A549 (cell line): ENCODE measurements at regions not wholly inside any gene's neighbourhood (a gene's known extent, or its start where the extent isn't known, plus 50 kb on each side); places are given as distances from the start of the nearest gene placed in this dataset.

Source experiments
- ATAC-seq, 2 experiments: fragments of 200-7000 bp in 1 of 2; fragments of >200 bp in 1 of 2; cut with Nextera tagmentation in 1 of 2; cut with Tn5 transposase in 1 of 2; 3 replicates each; pipeline versions ENCODE4 v1.8.0 to v1.9.1; 2018 to 2020; ENCODE audit warnings: mild to moderate bottlenecking in 1 of 2, moderate library complexity in 1 of 2
- CTCF ChIA-PET: fragments of 300-600 bp; sonication (Branson Sonifier 250); formaldehyde crosslinking; extraction: SDS; loops from one replicate; lab custom pipeline; 2021; ENCODE audit warnings: antibody characterized with exemption, inconsistent platforms; lab: Yijun Ruan, JAX
- POLR2A ChIA-PET: fragments of 350-600 bp; formaldehyde crosslinking; extraction: SDS; loops from one replicate; lab custom pipeline; 2021; ENCODE audit warnings: antibody characterized with exemption, inconsistent platforms; lab: Yijun Ruan, JAX
- DNase-seq, 2 experiments: peaks; one replicate each; pipeline versions ENCODE4 v3.0.0 to v3.0.0-alpha.2; 2011 to 2016; ENCODE audit warnings: low read depth in 1 of 2, low spot score in 1 of 2
- FAIRE-seq: peaks from 2 replicates; lab custom pipeline; 2011; peaks lifted over from hg19 to GRCh38; lab: Jason Lieb, UNC
- H3K27ac ChIP-seq, 2 experiments: fragments of >200 bp; sonication (Bioruptor Twin); formaldehyde crosslinking; 3 replicates each; pipeline ENCODE4 v1.5.1; 2016 to 2017
- H3K4me1 ChIP-seq: fragments of >200 bp; sonication (Bioruptor Twin); formaldehyde crosslinking; 3 replicates; pipeline ENCODE4 v1.6.1; 2016
- H3K4me2 ChIP-seq: fragments of >200 bp; sonication (Bioruptor Twin); formaldehyde crosslinking; 3 replicates; pipeline ENCODE4 v1.6.1; 2016
- H3K4me3 ChIP-seq: fragments of >200 bp; sonication (Bioruptor Twin); formaldehyde crosslinking; 3 replicates; pipeline ENCODE4 v1.5.1; 2016
- H3K9me3 ChIP-seq: fragments of >200 bp; sonication (Bioruptor Twin); formaldehyde crosslinking; 3 replicates; pipeline ENCODE4 v1.6.1; 2016
- BHLHE40 ChIP-seq: IDR thresholded peaks from 2 replicates; pipeline ENCODE4 v1.6.1; 2012; ENCODE audit warnings: low read depth, low read length, inconsistent platforms
- CBX2 ChIP-seq: fragments of 200-600 bp; sonication (generic); IDR thresholded peaks from 2 replicates; pipeline ENCODE4 v1.6.1; 2016; ENCODE audit warnings: low read depth, mild to moderate bottlenecking, borderline replicate concordance
- CHD2 ChIP-seq: fragments of 150-350 bp; IDR thresholded peaks from 2 replicates; pipeline ENCODE4 v1.6.1; 2014; ENCODE audit warnings: low read length; ENCODE audit not compliant: partially characterized antibody
- EHF ChIP-seq: fragments of 250-450 bp; sonication (Bioruptor Pico); IDR thresholded peaks from 2 replicates; pipeline ENCODE4 v1.5.0; 2020; ENCODE audit warnings: mild to moderate bottlenecking
- EP300 ChIP-seq, 2 experiments: fragments of >200 bp; sonication (Bioruptor Twin); formaldehyde crosslinking; IDR thresholded peaks; 2 replicates in 1 of 2; 3 replicates in 1 of 2; pipeline ENCODE4 v1.6.1; 2016 to 2017
- FOSB ChIP-seq: fragments of 250-450 bp; sonication (Bioruptor Pico); IDR thresholded peaks from 2 replicates; pipeline ENCODE4 v1.5.0; 2020; ENCODE audit warnings: mild to moderate bottlenecking, moderate library complexity
- FOSL2 ChIP-seq, 2 experiments: fragments of 450-650 bp in 1 of 2; fragments of >200 bp in 1 of 2; sonication (Bioruptor Twin) in 1 of 2; formaldehyde crosslinking; IDR thresholded peaks; 2 replicates each; pipeline versions ENCODE4 v1.5.0 to v1.6.1; 2016 to 2020; ENCODE audit warnings: mild to moderate bottlenecking in 1 of 2, moderate library complexity in 1 of 2
- HEYL ChIP-seq: fragments of 250-450 bp; sonication (Bioruptor Pico); IDR thresholded peaks from 2 replicates; pipeline ENCODE4 v1.8.0; 2021; ENCODE audit warnings: mild to moderate bottlenecking, moderate library complexity
- HOXB5 ChIP-seq: fragments of 250-450 bp; sonication (Bioruptor Pico); IDR thresholded peaks from 2 replicates; pipeline ENCODE4 v1.5.0; 2020; ENCODE audit warnings: mild to moderate bottlenecking, moderate library complexity
- MAZ ChIP-seq: fragments of 150-350 bp; IDR thresholded peaks from 2 replicates; pipeline ENCODE4 v1.6.1; 2014; ENCODE audit warnings: antibody characterized with exemption, low read depth, low read length, borderline replicate concordance
- NPAS2 ChIP-seq: fragments of 250-450 bp; sonication (Bioruptor Pico); IDR thresholded peaks from 2 replicates; pipeline ENCODE4 v1.8.0; 2022; ENCODE audit warnings: mild to moderate bottlenecking, moderate library complexity, borderline replicate concordance
- PHF8 ChIP-seq: fragments of 200-600 bp; sonication (generic); IDR thresholded peaks from 2 replicates; pipeline ENCODE4 v1.6.1; 2016; ENCODE audit warnings: low read depth, mild to moderate bottlenecking, antibody characterized with exemption, moderate library complexity, borderline replicate concordance
- POLR2A ChIP-seq: IDR thresholded peaks from 2 replicates; pipeline ENCODE4 v1.6.1; 2012; ENCODE audit warnings: mild to moderate bottlenecking, low read length
- POLR2AphosphoS2 ChIP-seq: conservative IDR thresholded peaks from 2 replicates; pipeline ENCODE4 v1.6.1; 2012; ENCODE audit warnings: low read length, improper control_type of control experiment, inconsistent platforms
- RARB ChIP-seq: fragments of 250-450 bp; sonication (Bioruptor Pico); IDR thresholded peaks from 2 replicates; pipeline ENCODE4 v1.8.0; 2021; ENCODE audit warnings: mild to moderate bottlenecking, moderate library complexity
- RFX5 ChIP-seq: fragments of 450-650 bp; IDR thresholded peaks from 2 replicates; pipeline ENCODE4 v1.7.1; 2014; ENCODE audit warnings: antibody characterized with exemption, mild to moderate bottlenecking, moderate library complexity
- SREBF2 ChIP-seq: fragments of 450-650 bp; IDR thresholded peaks from 2 replicates; pipeline ENCODE4 v1.6.1; 2014; ENCODE audit warnings: mild to moderate bottlenecking, moderate library complexity
- ZNF302 ChIP-seq: fragments of 250-450 bp; sonication (Bioruptor Pico); IDR thresholded peaks from 2 replicates; pipeline ENCODE4 v1.9.0; 2021; ENCODE audit warnings: inconsistent platforms, mild to moderate bottlenecking, moderate library complexity
- ZSCAN20 ChIP-seq: fragments of 250-450 bp; sonication (Bioruptor Pico); IDR thresholded peaks from 2 replicates; pipeline ENCODE4 v1.8.0; 2022; ENCODE audit warnings: mild to moderate bottlenecking, moderate library complexity
- WGBS: methylation state at CpG from one replicate; pipeline ENCODE4 v1.1.6; 2017; ENCODE audit errors: missing lambda C conversion rate; 5-methylcytosine and 5-hydroxymethylcytosine counted together
- TF ChIP-seq, protein P1 (sequence below): fragments of 150-350 bp; IDR thresholded peaks from 2 replicates; pipeline ENCODE4 v1.6.1; 2014; ENCODE audit warnings: low read depth, mild to moderate bottlenecking, low read length
- TF ChIP-seq, protein P2 (sequence below): IDR thresholded peaks from 2 replicates; pipeline ENCODE4 v1.6.1; 2012
- TF ChIP-seq, protein P3 (sequence below): fragments of 450-650 bp; IDR thresholded peaks from 2 replicates; pipeline ENCODE4 v1.6.1; 2014; ENCODE audit warnings: antibody characterized with exemption

DNA sequence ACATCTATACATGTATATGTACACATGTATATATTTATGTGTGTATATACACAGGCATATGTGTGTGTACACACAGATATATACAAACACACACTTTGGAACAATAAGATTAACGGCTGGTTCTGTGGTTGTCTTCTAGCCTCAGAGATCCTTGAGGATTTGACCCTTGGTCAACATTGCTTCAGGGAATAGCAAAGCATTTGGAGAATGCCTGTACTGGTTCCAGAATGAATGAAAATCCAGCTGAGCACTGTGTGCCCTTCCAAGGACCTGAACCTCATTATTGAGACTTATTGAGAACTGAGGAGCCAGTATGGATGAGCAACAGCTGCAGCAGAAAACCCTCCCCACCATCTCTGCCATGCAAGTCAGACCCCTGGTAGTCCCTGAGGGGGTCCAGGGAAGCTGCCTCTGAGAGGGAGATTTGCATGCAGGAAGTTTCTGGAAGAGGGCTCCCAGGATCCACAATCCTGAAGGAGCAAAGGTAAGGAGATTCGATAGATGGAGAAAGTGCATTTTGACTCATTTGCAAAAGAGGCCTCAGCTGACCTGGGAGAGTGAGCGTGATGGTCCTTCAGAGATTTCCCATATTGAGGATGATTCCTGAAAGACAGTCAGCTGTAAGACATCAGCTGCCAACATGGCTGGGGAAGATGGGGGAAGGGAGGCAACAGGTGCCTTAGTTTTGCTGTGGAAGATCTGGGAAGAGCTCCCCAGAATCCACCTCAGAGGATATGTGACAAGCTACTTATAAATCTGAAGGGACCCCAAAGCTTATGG is 166.6 kb upstream of the NCKAP5 start (continued):
- no peak for TF ChIP-seq FOSB (CRISPR knock-in tag)
- no peak for TF ChIP-seq HEYL
- TF ChIP-seq CBX2 = no peak

DNA sequence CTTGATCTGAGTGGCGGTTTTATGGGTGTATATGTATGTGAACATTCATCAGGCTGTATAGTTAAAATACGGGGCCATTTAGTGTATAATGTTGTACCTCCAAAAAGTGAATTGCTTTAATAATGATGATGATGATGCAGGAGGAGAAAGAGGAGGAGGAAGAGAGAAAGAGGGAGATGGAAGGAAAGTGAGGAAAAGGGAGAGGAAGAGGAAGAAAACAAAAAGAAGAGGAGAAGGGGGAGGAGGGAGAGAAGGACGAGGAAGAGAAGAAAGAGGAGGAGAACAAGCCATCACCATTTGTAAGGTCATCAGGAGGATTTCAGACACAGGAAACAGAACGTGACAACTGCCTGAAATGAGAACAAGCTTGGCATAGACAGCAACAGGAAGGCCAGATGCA is 168.4 kb upstream of the NCKAP5 start:
- H3K4me1 ChIP-seq = no peaks in the 10 kb centered on the region
- ChIA-PET CTCF (no interaction called here), POLR2A (no interaction called here)
- 25% methylated on average over 4 of the region's 4 CpGs for WGBS
- H3K4me3 ChIP-seq = no peak overlapping the region
- TF ChIP-seq HEYL = no peak
- TF ChIP-seq POLR2A = no peak
- no peak for TF ChIP-seq ZSCAN20 (CRISPR knock-in tag)
- no peak for TF ChIP-seq SREBF2
- TF ChIP-seq EP300 (IDR thresholded peaks at IDR 0.05) = no peak
- TF ChIP-seq CHD2 = no peak
- TF ChIP-seq, protein P1, sequence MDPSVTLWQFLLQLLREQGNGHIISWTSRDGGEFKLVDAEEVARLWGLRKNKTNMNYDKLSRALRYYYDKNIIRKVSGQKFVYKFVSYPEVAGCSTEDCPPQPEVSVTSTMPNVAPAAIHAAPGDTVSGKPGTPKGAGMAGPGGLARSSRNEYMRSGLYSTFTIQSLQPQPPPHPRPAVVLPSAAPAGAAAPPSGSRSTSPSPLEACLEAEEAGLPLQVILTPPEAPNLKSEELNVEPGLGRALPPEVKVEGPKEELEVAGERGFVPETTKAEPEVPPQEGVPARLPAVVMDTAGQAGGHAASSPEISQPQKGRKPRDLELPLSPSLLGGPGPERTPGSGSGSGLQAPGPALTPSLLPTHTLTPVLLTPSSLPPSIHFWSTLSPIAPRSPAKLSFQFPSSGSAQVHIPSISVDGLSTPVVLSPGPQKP = no peak
- TF ChIP-seq NPAS2 (CRISPR knock-in tag) = no peak
- TF ChIP-seq EHF (CRISPR knock-in tag) = no peak
- no peak for TF ChIP-seq PHF8
- TF ChIP-seq, protein P2, sequence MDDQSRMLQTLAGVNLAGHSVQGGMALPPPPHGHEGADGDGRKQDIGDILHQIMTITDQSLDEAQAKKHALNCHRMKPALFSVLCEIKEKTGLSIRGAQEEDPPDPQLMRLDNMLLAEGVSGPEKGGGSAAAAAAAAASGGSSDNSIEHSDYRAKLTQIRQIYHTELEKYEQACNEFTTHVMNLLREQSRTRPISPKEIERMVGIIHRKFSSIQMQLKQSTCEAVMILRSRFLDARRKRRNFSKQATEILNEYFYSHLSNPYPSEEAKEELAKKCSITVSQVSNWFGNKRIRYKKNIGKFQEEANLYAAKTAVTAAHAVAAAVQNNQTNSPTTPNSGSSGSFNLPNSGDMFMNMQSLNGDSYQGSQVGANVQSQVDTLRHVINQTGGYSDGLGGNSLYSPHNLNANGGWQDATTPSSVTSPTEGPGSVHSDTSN = no peak
- TF ChIP-seq RARB (CRISPR knock-in tag) = no peak
- no peak for TF ChIP-seq MAZ
- no peak for TF ChIP-seq POLR2AphosphoS2
- ATAC-seq (no peak), FAIRE-seq (no peak), DNase-seq (no peak)
- no peak overlapping the region for H3K27ac ChIP-seq
- no peak overlapping the region for H3K4me2 ChIP-seq
- H3K9me3 ChIP-seq = no peaks in the 10 kb centered on the region

DNA sequence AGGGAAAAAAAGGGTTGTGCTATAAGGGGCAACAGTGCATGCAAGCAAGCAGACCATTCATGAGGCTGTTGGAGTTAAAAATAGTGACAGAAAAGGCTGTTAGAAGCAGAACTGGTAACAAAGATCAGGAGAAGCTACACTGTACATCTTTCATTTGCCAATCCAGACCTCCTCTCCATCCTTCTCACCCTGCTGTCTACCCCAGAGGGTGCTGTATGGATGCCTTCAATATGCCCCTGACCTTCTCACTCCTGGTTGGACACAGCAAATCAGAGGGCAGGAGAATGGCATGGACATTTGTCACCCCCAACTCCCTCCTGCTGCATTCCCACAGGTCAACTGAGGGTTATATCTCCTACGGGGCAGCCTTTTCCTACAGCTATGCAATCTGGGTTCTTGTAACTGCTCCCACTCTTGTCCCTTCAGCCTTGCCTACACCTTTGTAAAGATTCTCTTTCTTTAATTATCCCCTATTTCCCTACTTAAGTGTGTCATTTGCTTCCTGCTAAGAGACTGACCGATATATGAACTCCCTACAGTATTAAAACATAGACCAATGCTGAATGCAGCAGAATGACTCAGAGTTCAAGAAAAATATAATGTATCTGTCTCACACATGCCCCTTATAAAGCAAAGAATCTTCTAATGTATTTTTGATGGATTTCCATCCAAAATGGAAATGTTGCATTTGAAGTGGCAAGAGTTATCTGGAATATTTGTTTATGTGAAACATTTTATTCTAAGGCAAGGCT is 169.2 kb upstream of the NCKAP5 start:
- ChIA-PET POLR2A (no interaction called here), CTCF (no interaction called here)
- ATAC-seq (no peak), FAIRE-seq (no peak), DNase-seq (no peak)
- 70% methylated on average over 2 of the region's 2 CpGs for WGBS
- TF ChIP-seq, protein P2 = no peak
- TF ChIP-seq POLR2AphosphoS2 (no peak), RFX5 (no peak), BHLHE40 (no peak), NPAS2 (CRISPR knock-in tag) (no peak), ZNF302 (no peak), ZSCAN20 (CRISPR knock-in tag) (no peak), EHF (CRISPR knock-in tag) (no peak), SREBF2 (no peak), HOXB5 (CRISPR knock-in tag) (no peak), HEYL (no peak), FOSL2 (IDR thresholded peaks at IDR 0.05) (no peak), FOSL2 (CRISPR knock-in tag; IDR thresholded peaks at IDR 0.05) (no peak), FOSB (CRISPR knock-in tag) (no peak)
- TF ChIP-seq, protein P3, sequence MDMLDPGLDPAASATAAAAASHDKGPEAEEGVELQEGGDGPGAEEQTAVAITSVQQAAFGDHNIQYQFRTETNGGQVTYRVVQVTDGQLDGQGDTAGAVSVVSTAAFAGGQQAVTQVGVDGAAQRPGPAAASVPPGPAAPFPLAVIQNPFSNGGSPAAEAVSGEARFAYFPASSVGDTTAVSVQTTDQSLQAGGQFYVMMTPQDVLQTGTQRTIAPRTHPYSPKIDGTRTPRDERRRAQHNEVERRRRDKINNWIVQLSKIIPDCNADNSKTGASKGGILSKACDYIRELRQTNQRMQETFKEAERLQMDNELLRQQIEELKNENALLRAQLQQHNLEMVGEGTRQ = no peak
- Histone ChIP-seq H3K9me3 (no peaks in the 10 kb centered on the region), H3K4me2 (no peak overlapping the region), H3K4me3 (no peak overlapping the region), H3K27ac (no peak overlapping the region), H3K4me1 (no peaks in the 10 kb centered on the region)
